Eye (tissue), 1 donor: ENCODE measurements at regions not wholly inside any gene's neighbourhood (a gene's known extent, or its start where the extent isn't known, plus 50 kb on each side); places are given as distances from the start of the nearest gene placed in this dataset.
"Not testable (repeated sequence)": the region's sequence is repeated elsewhere in the genome, so short reads cannot be mapped to it uniquely, and the experiment has no call there.

Experiments
- DNase-seq: peaks from one replicate; pipeline ENCODE4 v3.0.0-alpha.2; 2015

DNA sequence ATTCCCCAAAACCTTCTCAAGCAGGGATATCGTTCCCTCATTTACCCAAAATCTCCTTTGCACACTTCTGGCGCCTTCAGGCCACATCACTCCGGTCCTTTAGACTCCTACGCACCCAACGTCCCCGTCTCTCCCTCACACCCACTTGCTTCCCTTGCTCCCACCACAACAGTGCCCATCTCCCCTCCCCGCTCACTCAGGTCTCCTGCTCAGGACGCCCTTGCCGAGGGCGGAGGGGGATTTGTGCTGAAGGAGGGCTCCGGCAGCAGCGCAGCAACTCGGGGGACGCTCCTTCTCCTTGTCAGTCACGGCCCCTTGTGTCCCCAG is 71.6 kb downstream of the PCMTD2 start:
- DNase-seq, result peak; percentile 33

DNA sequence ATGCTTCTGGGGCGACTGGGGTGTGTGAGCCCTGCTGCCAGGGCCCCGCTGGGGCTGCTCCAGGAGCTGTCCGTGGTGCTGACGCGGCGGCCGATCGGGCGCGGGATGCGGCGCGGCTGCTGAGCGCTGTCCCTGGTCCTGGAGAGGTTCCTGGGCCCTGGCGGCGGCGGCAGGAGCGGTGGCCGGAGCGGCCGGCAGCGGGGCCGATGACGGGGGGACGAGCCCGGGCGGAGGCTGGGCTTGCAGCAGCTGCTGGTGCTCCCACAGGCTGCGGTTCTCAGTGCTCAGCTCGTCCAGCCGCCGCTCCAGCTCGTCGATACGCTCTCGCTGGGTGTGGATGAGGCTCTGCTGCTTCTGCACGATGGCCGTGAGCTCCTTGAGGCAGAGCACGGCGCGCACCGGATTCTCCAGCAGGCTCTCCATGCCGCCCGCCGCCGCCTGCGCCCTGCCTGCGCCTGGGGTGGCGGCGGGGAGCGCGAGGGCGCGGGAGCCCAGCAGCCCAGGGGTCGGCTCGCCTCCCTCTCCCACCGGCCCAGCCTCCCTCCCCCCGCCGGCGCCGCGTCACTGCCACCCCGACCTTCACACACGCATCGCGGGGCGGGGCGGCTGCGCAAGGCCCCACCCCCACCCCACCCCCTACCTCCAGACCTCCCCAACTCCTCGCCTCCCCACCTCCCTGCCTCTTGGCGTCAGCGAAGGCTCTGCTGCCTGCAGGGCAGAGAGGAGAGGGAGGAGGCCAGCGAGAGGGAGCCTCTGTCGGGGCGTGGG is 72.2 kb downstream of the PCMTD2 start:
- peak; percentile 71 for DNase-seq

DNA sequence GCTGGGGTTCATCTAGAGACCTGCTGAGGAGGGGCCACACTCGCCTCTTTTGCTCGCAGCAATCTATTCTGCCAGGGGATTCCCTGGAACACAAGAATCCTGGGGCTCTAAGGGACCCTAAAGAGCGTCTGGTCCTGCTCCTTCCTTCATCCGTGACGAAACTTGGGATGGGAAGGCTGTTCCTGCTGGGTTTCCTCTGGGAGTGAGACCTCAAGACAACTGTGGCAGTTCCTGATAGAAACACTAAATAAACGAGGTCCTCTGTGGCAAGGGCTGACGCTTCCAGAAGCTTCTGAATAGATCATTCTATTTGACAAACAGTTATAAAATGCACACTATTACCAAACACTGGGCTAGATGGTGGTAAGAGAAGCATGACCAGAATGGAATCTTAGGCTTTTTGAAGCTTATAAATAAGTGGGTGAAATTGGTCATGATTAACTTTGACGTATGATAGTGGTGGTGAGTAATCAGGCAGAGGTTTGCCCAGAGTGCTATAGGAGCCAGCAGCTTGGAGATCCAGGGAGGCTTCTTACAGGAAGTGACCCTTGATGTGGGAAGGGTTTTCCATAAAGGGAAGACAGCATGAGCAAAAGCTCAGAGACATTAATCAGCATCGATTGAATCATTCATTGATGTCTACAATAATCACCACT is 73.2 kb downstream of the PCMTD2 start:
- DNase-seq, result not testable (repeated sequence)

DNA sequence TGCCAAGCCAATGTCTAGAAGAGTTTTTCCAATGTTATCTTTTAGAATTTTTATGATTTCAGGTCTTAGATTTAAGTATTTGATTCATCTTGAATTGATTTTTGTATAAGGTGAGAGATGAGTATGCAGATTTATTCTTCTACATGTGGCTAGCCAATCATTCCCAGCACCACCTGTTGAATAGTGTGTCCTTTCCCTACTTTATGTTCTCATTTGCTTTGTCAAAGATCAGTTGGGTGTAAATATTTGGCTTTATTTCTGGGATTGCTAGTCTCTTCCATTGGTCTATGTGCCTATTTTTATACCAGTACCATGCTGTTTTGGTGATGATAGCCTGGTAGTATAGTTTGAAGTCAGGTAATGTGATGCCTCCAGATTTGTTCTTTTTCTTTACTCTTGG is 77.1 kb downstream of the PCMTD2 start:
- not testable (repeated sequence) for DNase-seq
